Retinal pigment epithelial cell (primary cell): ENCODE measurements at regions not wholly inside any gene's neighbourhood (a gene's known extent, or its start where the extent isn't known, plus 50 kb on each side); places are given as distances from the start of the nearest gene placed in this dataset.

ENCODE experiments used
- DNase-seq: peaks from one replicate; pipeline ENCODE4 v3.0.0-alpha.2; 2010; ENCODE audit warnings: low read depth
- H3K4me3 ChIP-seq: 2 replicates; pipeline ENCODE4 v1.5.1; 2011; ENCODE audit warnings: mild to moderate bottlenecking, low read length, control low read depth, moderate library complexity
- CTCF ChIP-seq: conservative IDR thresholded peaks from 2 replicates; pipeline ENCODE4 v1.5.1; 2011; ENCODE audit warnings: low read depth, low read length, control low read depth, inconsistent platforms

DNA sequence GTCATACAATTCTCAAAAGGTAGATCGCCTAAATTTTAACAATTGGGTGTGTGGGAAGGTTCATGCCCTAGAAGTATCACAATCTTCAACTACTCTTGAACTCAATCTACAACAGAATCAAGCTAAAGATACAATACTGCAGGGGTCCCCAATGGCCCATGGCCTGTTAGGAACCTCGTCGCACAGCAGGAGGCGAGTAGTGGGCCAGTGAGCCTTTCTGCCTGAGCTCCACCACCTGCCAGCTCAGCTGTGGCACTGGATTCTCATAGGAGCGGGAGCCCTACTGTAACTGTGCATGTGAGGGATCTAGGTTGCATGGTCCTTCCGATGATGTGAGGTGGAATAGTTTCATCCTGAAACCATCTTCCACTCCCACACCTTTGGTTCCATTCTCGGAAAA lies 230.6 kb downstream of the KLF12 start:
- no peak for DNase-seq
- no peak for TF ChIP-seq CTCF
- no peak overlapping the region for H3K4me3 ChIP-seq

GRCh38 chr13:73902847-73903246 lies 231.4 kb downstream of the KLF12 start:
- TF ChIP-seq CTCF, result no peak
- no peak for DNase-seq
- H3K4me3 ChIP-seq, result no peak overlapping the region

- TF ChIP-seq CTCF, result no peak
- no peak for DNase-seq
- H3K4me3 ChIP-seq, result no peak overlapping the region
These were observed 231.9 kb downstream of the KLF12 start for GRCh38 chr13:73902296-73902695.

GRCh38 chr13:73901324-73902068 lies 232.7 kb downstream of the KLF12 start:
- H3K4me3 ChIP-seq, result no peak overlapping the region
- no peak for DNase-seq
- TF ChIP-seq CTCF, result no peak

DNA sequence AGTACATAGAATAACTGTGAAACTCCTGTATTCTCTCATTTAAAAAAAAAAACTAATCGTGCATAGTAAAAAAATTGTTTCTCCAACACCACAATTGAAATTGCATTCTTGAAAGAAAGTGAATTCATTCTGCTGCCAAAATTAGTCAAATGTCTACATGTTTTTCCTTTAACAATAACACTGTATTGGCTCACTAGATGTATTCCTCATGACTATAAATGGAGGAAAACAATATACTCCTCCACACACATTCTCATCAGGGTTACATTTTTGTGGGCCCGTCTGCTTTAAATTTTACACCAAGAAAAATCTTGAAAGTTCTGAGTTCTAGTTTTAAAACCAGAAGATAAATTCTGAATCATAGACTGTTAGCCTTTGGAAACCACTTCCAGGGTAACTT lies 233.6 kb downstream of the KLF12 start:
- no peak for TF ChIP-seq CTCF
- no peak for DNase-seq
- no peak overlapping the region for H3K4me3 ChIP-seq

- no peak for TF ChIP-seq CTCF
- no peak for DNase-seq
- no peak overlapping the region for H3K4me3 ChIP-seq
These were observed 235.3 kb downstream of the KLF12 start for GRCh38 chr13:73898899-73899298.

GRCh38 chr13:73898276-73898675 lies 235.9 kb downstream of the KLF12 start:
- DNase-seq, result no peak
- no peak for TF ChIP-seq CTCF
- H3K4me3 ChIP-seq, result no peak overlapping the region
